Smooth muscle cell (in vitro differentiated cells): ENCODE measurements at regions not wholly inside any gene's neighbourhood (a gene's known extent, or its start where the extent isn't known, plus 50 kb on each side); places are given as distances from the start of the nearest gene placed in this dataset.

ENCODE experiments used
- DNase-seq: peaks from one replicate; lab custom pipeline; 2025; ENCODE audit not compliant: unreplicated experiment; lab: John Stamatoyannopoulos, UW
- H2AFZ ChIP-seq: fragments of 200-600 bp; sonication (generic); 2 replicates; pipeline ENCODE4 v1.6.0; 2016; ENCODE audit warnings: antibody characterized with exemption, low read depth, mild to moderate bottlenecking
- H3F3A ChIP-seq: fragments of 200-600 bp; sonication (generic); 2 replicates; pipeline ENCODE4 v1.6.0; 2017; ENCODE audit warnings: antibody characterized with exemption, low read depth
- H3K27ac ChIP-seq: fragments of 200-600 bp; sonication (generic); 2 replicates; pipeline ENCODE4 v1.5.1; 2016; ENCODE audit warnings: low read depth, mild to moderate bottlenecking
- H3K27me3 ChIP-seq: fragments of 200-600 bp; sonication (generic); 2 replicates; pipeline ENCODE4 v1.6.1; 2016; ENCODE audit warnings: low read depth, mild to moderate bottlenecking
- H3K36me3 ChIP-seq: fragments of 200-600 bp; sonication (generic); 2 replicates; pipeline ENCODE4 v1.5.1; 2016; ENCODE audit warnings: low read depth
- H3K4me1 ChIP-seq: fragments of 200-600 bp; sonication (generic); 2 replicates; pipeline ENCODE4 v1.5.1; 2016; ENCODE audit warnings: low read depth
- H3K4me2 ChIP-seq: fragments of 200-600 bp; sonication (generic); 2 replicates; pipeline ENCODE4 v1.6.0; 2016; ENCODE audit warnings: mild to moderate bottlenecking
- H3K4me3 ChIP-seq: fragments of 200-600 bp; sonication (generic); 2 replicates; pipeline ENCODE4 v1.5.1; 2016; ENCODE audit warnings: mild to moderate bottlenecking
- H3K79me2 ChIP-seq: fragments of 200-600 bp; sonication (generic); 2 replicates; pipeline ENCODE4 v1.6.0; 2016; ENCODE audit warnings: low read depth, mild to moderate bottlenecking
- H3K9ac ChIP-seq: fragments of 200-600 bp; sonication (generic); 2 replicates; pipeline ENCODE4 v1.6.0; 2016; ENCODE audit warnings: low read depth
- H3K9me3 ChIP-seq: fragments of 200-600 bp; sonication (generic); replicated peaks from 2 replicates; pipeline ENCODE4 v1.5.1; 2016; ENCODE audit warnings: low read depth
- H4K20me1 ChIP-seq: fragments of 200-600 bp; sonication (generic); 2 replicates; pipeline ENCODE4 v1.6.0; 2016; ENCODE audit warnings: low read depth
- CTCF ChIP-seq: fragments of 200-600 bp; sonication (generic); IDR thresholded peaks from 2 replicates; pipeline ENCODE4 v1.5.1; 2017; ENCODE audit warnings: borderline replicate concordance, mild to moderate bottlenecking, antibody characterized with exemption; ENCODE audit not compliant: insufficient read depth, poor library complexity, severe bottlenecking
- WGBS: methylation state at CpG from one replicate; pipeline ENCODE4 v1.1.7; 2016; ENCODE audit warnings: low lambda C conversion rate; 5-methylcytosine and 5-hydroxymethylcytosine counted together

GRCh38 chr16:73319261-73319660, 271.3 kb upstream of the ZFHX3 start:
- no peak overlapping the region for H3K4me3 ChIP-seq
- WGBS: 81% methylated on average over 10 of the region's 10 CpGs
- no peak for TF ChIP-seq CTCF
- H3K4me2 ChIP-seq: no peak overlapping the region
- no peak overlapping the region for H2AFZ ChIP-seq
- H4K20me1 ChIP-seq: no peaks in the 10 kb centered on the region
- no peaks in the 10 kb centered on the region for H3F3A ChIP-seq
- H3K27ac ChIP-seq: no peak overlapping the region
- no peaks in the 10 kb centered on the region for H3K79me2 ChIP-seq
- no peak overlapping the region for H3K9ac ChIP-seq
- H3K4me1 ChIP-seq: no peaks in the 10 kb centered on the region
- no peaks in the 10 kb centered on the region for H3K9me3 ChIP-seq
- H3K27me3 ChIP-seq: no peaks in the 10 kb centered on the region
- DNase-seq: no peak
- H3K36me3 ChIP-seq: no peaks in the 10 kb centered on the region

- Histone ChIP-seq H3K9ac (no peak overlapping the region), H3K27ac (no peak overlapping the region), H3K27me3 (no peaks in the 10 kb centered on the region), H3K9me3 (no peaks in the 10 kb centered on the region), H3F3A (no peaks in the 10 kb centered on the region), H3K4me1 (no peaks in the 10 kb centered on the region), H3K79me2 (no peaks in the 10 kb centered on the region), H3K4me2 (no peak overlapping the region), H3K4me3 (no peak overlapping the region), H4K20me1 (no peaks in the 10 kb centered on the region), H3K36me3 (no peaks in the 10 kb centered on the region), H2AFZ (no peak overlapping the region)
- no peak for DNase-seq
- no peak for TF ChIP-seq CTCF
- WGBS: 93% methylated on average over 12 of the region's 12 CpGs
Measured at GRCh38 chr16:73317321-73317857, 269.5 kb upstream of the ZFHX3 start.

DNA sequence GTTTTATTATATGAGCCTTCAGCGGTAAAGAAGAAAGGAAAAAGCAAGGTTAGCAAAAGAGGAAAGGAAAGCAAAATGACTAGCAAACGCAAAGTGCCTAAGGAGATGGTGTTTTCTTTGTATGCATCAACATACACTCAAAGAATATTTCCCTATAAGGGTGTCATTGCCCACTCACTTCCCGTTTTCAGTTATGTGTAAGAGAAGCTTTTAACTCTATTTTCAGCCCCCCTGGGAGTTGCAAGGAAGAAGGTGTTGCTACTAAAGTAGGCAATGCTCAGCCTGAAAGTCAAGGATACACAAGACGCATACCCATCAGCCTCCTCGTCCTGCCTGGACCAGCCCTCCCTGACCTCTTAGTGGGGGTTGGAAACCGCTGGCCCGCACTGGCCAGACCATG, 267.7 kb upstream of the ZFHX3 start:
- no peaks in the 10 kb centered on the region for H3K36me3 ChIP-seq
- no peaks in the 10 kb centered on the region for H3K27me3 ChIP-seq
- no peak for DNase-seq
- no peak overlapping the region for H3K4me3 ChIP-seq
- WGBS: 89% methylated on average over 7 of the region's 7 CpGs
- H2AFZ ChIP-seq: no peak overlapping the region
- no peak for TF ChIP-seq CTCF
- no peaks in the 10 kb centered on the region for H3F3A ChIP-seq
- no peak overlapping the region for H3K27ac ChIP-seq
- H3K79me2 ChIP-seq: no peaks in the 10 kb centered on the region
- H4K20me1 ChIP-seq: no peaks in the 10 kb centered on the region
- H3K4me2 ChIP-seq: no peak overlapping the region
- H3K4me1 ChIP-seq: no peaks in the 10 kb centered on the region
- H3K9me3 ChIP-seq: no peaks in the 10 kb centered on the region
- no peak overlapping the region for H3K9ac ChIP-seq

- H2AFZ ChIP-seq: no peak overlapping the region
- WGBS: 93% methylated on average over 2 of the region's 2 CpGs
- H3K27ac ChIP-seq: no peak overlapping the region
- no peaks in the 10 kb centered on the region for H4K20me1 ChIP-seq
- H3K9me3 ChIP-seq: no peaks in the 10 kb centered on the region
- H3F3A ChIP-seq: no peaks in the 10 kb centered on the region
- no peak overlapping the region for H3K4me2 ChIP-seq
- no peak for DNase-seq
- H3K27me3 ChIP-seq: no peaks in the 10 kb centered on the region
- no peak overlapping the region for H3K4me3 ChIP-seq
- H3K9ac ChIP-seq: no peak overlapping the region
- no peaks in the 10 kb centered on the region for H3K79me2 ChIP-seq
- H3K4me1 ChIP-seq: no peaks in the 10 kb centered on the region
- no peak for TF ChIP-seq CTCF
- H3K36me3 ChIP-seq: no peaks in the 10 kb centered on the region
Measured at GRCh38 chr16:73313950-73314349, 266.0 kb upstream of the ZFHX3 start.
